K562 (cell line): ENCODE measurements at regions not wholly inside any gene's neighbourhood (a gene's known extent, or its start where the extent isn't known, plus 50 kb on each side); places are given as distances from the start of the nearest gene placed in this dataset.

Experiments used
- HINFP ChIP-seq: fragments of 450-650 bp; conservative IDR thresholded peaks from 2 replicates; pipeline ENCODE4 v1.6.1; 2016; ENCODE audit warnings: missing genetic modification characterization, low read depth, mild to moderate bottlenecking, control low read depth, missing compliant biosample characterization
- HNRNPH1 ChIP-seq: fragments of 200-400 bp; formaldehyde crosslinking; optimal IDR thresholded peaks from 2 replicates; pipeline ENCODE3; 2017; ENCODE audit warnings: low read depth, mild to moderate bottlenecking, low read length, moderate library complexity
- NONO ChIP-seq, 2 experiments: fragments of 200-400 bp in 1 of 2; fragments of 450-650 bp in 1 of 2; formaldehyde crosslinking in 1 of 2; IDR thresholded peaks; 2 replicates each; pipeline ENCODE4 v1.6.1; 2017; ENCODE audit warnings: low read depth in 2 of 2, mild to moderate bottlenecking in 2 of 2, moderate library complexity in 2 of 2, low read length in 1 of 2
- SPI1 ChIP-seq: IDR thresholded peaks from 2 replicates; pipeline ENCODE4 v1.6.1; 2011; ENCODE audit warnings: low read depth, low read length, control low read depth, borderline replicate concordance
- USF2 ChIP-seq: sonication (generic); formaldehyde crosslinking; IDR thresholded peaks from 2 replicates; pipeline ENCODE4 v1.5.0; 2020; ENCODE audit warnings: missing genetic modification reagents
- ZNF318 ChIP-seq, 2 experiments: fragments of 450-650 bp; IDR thresholded peaks; 2 replicates each; pipeline ENCODE4 v1.6.1; 2016; ENCODE audit warnings: mild to moderate bottlenecking in 2 of 2, borderline replicate concordance in 1 of 2, low read depth in 1 of 2, moderate library complexity in 1 of 2

- TF ChIP-seq ZNF318 (IDR thresholded peaks at IDR 0.05; ENCODE audit: borderline replicate concordance in 1 of 2, low read depth in 1 of 2) (no peak), HINFP (tag) (no peak), HNRNPH1 (no peak), USF2 (no peak), NONO (IDR thresholded peaks at IDR 0.05; ENCODE audit: low read depth in 2 of 2, low read length in 1 of 2) (no peak), SPI1 (no peak)
Measured at GRCh38 chr2:172220121-172220520, 117.4 kb upstream of the DLX2 start (continued).
